COLO668 (cell line): ENCODE measurements at regions not wholly inside any gene's neighbourhood (a gene's known extent, or its start where the extent isn't known, plus 50 kb on each side); places are given as distances from the start of the nearest gene placed in this dataset.

Experiments used
- DNase-seq: peaks from one replicate; lab custom pipeline; 2025; ENCODE audit not compliant: unreplicated experiment; lab: John Stamatoyannopoulos, UW

DNA sequence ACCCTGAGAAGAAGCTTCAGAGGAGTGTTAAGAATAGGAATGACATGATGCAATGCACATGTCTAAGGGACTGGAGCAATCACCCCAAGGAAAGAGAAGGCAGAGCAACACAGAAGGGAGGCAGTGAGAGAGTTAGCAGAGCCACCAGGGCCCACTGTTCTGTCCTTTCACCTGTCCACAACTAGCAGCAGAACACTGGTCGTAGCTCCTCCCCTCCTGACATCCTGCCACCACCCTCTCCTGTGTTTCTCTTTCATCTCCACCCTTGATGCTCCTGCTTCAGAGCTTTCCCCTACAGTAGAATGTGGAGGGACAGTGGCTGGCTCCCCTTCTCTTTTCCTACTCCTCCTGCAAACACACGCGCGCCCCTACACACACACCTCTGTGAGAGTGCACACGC, 483.4 kb upstream of the KIF2A start:
- DNase-seq, result no peak

DNA sequence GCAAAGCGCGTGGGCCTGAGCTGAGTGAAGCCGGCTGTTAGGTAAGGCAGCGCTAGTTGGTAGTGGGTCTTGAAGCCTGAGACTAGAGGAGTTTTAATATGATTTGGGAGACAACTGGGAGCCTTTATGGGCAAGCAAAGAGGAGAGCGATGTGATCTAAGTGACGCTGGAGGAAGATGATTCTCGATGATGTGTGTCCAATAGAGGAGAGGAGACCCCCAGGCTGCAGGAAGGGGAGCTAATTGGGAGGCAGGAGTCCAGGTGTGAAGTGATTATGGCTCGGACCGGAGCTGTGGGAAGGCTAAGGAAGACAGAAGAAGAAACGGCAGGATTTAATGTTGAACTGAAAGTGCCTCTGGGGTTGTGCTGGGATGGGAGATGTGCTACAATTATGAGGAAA, 482.9 kb upstream of the KIF2A start:
- no peak for DNase-seq

DNA sequence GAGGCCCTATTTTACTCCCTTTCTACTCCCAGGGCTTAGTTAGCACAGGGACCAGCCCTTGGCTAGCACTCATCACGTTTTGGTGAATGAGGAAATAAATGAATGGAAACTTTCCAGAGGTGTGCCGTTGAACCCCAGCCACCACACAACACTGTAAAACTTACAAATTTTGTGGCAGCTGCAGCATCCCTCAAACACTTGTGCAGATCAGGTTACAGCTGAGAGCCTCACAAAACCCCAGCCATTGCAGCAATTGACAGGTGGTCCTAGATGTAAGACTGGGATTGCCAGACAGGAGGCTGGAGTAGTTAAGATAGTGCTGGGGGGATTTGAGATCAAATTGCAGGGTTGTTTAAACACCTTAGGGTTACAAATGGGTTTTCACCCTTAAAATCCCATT, 482.2 kb upstream of the KIF2A start:
- no peak for DNase-seq

DNA sequence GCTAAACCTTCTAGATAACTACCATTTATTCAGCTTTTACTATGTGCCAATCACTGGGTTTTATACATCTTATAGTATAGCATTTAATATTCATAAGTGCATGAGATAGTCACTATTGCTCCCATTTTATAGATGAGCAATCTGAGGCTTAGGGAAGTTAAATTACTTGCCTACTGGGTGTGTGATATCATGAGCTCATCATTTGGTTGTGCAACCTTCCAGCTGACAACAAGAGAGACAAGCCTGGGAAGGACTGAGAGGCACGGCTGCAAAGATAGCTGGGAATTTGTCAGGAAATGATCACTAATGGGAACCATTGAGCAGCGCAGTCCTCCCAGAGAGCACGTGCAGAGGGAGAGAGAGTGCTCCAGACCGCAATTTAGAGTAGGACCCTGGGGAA, 481.6 kb upstream of the KIF2A start:
- DNase-seq, result no peak

DNA sequence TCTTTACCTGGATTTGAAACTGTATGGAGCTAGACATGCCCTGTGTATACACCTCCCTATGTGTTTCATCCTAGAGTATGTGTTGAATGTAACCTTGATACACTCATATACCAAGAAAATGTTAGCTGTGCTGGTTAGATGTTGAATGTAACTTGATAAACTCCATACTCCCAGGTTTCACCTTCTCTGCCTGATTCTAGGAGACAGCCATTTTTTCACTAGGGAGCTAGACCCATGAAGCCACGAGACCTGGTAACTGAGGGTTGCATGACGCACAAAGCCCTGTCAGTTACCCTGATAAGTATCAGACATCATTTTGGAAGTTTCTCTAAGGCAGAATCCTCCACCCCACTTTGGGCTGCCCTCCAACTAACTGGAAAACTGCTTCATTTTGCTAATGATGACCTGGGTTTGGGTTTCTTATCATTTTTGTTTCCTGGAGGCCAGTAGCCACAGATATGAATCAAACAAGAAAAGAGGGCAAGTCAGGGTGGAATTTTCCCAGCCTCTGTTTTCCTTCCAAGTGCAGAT, 478.5 kb upstream of the KIF2A start:
- DNase-seq, result no peak

DNA sequence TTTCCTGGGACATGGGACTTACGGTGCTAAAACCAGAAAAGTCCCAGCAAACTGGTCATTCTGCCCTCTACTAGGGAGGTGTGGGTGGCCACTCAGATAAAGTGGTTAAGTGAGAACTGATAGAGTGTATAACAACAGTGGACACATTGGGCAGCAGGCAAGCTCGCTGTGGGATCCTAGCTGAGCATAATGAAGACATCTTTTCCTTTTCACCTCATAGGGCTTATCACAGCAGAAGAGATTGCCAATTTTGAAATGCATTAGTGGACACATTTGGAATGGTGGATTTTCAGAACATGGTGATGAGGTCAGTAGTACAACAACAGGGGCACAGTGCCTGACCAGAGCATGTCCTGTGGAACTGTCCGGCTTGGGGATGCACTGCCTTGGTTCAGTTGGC, 477.1 kb upstream of the KIF2A start:
- DNase-seq, result no peak

DNA sequence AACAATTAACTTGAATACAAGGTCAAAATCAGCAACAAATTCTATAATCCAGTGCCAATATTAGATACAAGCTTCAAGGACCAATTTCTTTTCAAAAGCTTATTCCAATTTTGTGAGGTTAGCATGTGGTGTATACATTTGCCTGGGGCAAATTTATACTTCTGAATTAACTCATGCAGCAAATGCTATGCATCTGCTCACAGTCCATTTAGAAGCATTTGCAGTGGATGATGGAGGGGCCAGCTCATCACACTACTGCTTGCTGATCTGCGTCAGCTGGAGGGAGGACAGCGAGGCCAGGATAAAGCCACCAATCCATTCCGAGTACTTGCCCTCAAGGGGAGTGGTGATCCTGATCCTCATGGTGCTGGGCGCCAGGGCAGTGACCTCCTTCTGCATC, 474.3 kb upstream of the KIF2A start:
- DNase-seq, result no peak

DNA sequence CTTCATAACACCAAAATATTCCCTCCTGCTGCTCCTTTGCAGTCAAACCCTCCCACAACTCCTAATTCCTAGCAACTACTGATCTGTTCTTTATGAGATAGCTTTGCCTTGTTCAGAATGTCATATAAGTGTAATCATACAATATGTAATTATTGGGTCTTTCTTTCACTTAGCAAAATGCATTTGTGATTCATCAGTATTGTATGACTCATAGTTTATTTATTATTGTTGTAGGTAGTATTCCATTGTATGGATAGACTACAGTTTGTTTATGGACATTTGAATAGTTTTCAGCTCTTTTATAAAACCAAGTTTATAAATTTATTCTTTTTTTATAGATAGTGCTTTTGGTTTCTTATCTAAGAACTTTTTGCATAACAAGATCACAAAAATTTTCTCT, 468.2 kb upstream of the KIF2A start:
- DNase-seq, result no peak

DNA sequence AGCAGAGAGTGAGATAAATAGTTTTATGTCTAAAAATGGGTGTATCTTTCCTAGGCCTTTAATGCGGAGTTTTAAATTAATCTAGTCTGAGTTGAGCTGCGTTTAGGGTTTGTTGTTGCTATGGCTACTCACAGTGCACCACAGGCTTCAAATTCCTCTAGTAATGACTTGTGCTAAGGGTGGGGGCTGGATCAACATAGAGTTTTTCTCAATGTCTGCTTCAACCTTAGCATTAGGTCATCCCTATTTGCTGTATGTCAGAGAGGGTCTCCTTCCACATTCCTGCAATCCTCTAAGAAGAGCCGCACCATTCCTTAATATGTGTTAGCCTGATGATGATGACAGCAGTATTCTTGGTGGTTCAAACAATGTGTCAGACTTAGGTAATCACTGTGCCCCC, 465.6 kb upstream of the KIF2A start:
- DNase-seq, result no peak

DNA sequence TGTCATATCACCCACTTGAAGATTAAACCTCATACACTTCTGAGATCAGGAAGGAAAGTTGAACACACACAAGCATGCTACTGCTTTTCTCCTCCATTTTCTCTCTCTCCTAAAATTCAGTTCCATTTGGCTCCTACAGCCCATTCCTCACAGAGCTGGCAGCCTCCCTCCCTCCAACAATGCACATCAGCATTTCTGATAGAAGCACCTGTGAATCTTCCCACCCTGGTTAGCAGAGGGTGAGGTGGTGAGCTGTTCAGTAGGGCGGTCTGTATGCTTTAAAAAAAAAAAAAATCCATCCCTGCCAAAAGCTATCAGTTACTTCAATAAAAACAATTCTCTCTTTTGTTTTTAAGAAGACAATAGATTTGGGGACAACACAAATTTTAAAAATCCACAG, 463.2 kb upstream of the KIF2A start:
- no peak for DNase-seq

DNA sequence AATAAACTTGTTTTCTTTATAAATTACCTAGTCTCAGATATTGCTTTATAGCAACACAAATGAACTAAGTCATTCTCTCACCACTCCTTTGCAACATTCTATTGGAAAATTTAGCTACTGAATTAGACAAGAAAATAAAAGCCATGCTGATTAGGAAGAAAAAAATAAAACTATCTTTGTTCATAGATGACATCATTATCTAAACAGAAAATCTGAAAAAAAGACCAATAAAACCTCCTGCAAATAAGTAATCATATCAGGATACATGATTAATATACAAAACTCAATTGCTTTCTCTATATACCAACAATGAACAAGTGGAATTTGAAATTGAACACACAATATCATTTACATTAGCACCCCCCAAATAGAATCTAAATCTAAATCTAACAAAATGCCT, 455.3 kb upstream of the KIF2A start:
- DNase-seq, result no peak

DNA sequence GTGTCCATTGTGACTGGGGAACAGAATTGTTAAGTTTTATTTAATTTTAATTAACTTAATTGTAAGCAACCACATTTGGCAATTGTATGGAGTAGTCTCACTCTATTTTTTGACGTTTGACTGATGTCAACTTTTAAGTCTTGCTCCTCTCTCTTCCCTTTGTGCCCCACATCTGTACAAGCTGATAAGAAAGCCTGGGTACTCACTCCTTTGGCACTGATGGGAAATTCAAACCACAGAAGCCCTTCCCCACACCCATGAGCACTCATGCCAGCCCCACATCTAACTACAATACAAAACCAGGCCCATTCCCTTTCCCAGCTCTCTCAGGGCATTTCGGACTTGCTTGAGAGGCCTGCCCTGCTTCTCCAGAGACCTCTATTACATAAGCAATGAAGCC, 451.5 kb upstream of the KIF2A start:
- no peak for DNase-seq

DNA sequence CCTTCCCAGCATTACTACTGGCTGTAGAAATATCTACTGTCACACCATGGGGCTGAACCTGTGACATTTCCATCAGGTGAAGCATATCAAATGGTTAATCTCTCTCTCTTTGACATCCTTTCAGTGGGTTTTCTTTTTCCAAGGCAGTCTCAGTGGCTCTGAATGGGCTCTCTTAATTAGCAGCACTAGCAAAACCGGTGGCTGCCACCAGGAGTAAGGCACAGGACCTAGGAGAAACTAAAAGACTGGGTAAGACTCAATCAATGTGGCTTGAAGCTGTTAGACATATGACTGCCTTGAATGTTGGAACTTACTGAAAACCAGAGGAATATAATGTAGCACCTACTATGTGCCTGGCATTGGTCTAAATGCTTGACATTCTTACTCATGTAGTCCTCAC, 445.0 kb upstream of the KIF2A start:
- DNase-seq, result no peak

DNA sequence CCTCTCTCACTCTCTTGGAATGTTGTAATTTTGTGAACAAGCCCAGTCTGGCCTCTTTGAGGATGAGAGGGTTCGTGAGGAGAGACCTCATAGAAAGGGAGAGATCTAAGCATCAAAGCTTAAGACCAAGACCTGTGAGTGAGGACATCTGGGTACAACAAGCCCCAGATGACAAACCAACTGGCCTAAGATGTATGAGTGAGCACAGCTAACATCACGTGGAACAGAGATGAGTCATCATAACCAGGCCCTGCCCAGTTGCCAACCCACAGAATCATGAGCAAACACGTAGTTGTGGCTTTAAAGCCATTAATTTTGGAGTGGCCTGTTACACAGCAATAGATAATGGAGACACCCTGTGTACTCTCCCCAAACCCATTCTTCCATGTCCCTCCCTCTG, 439.1 kb upstream of the KIF2A start:
- DNase-seq, result peak; percentile 0

DNA sequence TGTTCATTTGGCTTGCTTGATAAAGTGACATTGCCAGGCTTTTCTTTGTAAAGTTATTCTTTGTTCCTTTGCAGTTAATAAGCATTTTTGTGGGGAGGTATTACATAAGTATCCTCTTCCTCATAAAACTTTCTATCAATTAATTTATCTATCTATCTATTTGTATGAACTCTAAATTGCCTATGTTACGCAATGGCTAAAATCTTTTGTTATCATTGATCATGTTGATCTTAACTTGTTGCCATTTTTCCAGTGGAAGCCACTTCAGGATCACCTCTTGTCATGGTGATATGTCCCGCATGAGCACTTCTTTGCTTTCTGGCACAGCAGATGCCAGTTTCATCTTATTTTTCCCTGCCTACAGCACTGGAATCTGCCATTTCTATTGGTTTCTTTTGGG, 436.7 kb upstream of the KIF2A start:
- DNase-seq, result no peak

DNA sequence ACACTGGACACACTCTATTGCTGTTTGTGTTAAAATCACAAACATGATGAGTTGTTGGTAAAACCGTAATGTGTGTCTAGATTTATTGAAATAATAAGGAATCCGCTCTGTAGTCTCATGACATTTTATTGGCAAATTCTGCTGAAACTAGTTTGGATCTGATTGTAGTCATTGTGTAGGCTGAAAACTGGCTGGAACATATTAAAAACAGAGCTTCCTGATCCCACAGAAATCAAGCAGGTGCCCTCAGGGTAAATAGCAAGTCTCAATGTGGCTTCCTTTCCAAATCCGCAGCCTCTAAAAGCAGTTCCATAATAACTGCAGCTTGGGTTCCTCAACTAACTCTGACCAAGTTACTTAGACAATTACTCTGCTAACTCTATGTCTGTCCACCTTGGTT, 427.5 kb upstream of the KIF2A start:
- DNase-seq, result no peak

DNA sequence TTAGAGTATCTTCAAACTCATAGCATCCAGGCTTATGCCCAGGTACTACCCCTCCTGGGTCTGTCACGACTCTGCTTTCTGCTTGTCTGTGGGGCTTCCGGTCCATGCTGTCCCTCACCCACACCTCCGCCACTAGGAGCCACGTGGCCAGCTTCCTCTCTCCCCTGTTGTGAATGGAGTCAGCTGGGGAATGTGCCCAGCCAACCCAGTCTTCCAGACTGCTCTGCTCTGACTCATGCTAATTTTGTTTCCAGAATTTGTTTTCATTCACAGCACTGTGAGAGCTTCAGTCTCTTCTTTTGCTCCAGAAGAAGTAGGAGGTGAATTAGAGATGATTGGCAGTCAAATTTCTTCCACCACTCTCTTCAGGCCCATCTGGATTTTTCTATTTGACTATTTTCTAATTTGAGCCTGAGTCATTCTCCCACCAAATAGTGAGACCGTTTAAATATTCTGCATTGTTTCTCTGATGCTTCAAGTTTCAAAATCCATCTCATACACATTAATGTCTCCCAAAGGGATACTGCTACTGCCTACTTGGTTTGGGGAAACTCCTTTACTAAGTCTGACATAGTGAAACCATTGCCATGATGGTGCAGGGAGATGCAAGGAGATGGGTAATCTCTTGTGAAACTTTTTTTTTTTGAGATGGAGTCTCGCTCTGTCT, 424.1 kb upstream of the KIF2A start:
- no peak for DNase-seq

DNA sequence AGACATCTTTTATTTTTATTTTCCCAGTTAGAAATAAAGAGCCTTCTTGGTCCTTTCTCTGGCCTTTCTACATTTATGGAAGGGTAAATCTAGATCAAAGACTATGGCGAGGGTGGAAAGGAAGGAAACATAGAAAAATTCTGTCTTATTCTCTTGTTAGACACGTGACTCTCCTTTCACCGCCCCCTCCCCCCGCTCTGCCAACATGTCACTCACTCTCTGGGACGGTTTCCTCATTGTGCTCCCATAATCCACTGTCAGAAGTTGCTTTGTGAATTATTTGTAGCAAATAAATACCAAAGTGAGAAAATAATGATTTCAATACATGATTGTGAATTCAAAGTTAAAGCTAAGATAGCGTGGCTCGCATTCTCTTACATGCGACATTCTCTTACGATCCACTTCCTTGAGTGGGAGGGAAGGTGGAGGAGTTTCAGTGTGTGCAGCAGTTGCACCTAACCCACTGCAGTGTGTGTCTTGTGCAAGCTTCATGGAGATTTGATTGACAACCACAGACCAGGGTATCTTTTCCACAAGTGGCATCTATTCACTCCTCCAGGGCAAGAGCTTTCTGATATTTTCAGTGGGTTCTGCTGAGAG, 423.0 kb upstream of the KIF2A start:
- DNase-seq, result no peak

DNA sequence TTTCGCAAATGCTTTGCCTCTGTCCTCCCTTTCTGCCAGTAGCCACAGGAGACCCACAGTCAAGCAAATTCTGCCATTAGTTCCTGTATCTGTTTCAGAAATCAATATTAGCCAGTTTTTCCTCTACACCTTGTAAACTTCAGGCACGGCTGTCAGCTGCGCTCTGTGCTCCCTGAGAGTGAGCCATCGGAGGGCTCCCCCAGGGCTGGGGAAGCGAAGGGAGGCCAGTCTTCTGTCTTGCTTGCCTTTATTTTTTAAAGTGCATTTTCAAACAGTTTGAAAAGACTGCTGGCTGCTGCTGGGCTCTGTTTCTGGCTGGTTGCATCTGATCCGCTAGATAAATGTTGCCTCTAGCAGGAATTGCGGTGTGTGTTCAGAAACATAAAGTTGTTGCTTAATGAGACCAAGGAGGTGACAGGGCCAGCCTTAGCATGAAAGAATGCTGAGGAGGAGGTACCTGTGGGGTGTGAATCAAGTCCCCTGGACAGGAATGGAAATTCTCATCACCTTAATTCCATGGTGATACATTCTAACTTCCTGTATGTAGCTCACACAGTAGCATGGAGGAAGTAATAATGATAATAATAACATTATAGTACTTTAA, 421.7 kb upstream of the KIF2A start:
- no peak for DNase-seq

DNA sequence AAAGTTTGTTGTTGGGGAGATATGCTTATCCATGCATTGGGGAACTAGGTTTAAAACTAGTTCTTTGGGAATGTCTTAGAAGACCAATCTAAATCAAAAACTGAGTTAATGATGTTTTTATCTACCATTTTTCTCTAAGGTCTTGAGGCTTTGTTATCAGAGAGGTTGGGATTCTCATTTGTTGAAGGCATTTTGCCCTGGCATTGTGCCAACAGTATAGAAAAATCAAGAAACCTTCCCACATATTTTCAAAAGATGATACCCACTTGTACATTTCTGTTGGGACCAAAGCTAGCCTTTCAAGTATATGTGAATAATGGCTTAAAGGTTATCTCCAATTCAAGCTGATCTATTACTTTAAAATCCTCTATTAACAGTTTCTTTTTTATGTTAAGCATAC, 419.8 kb upstream of the KIF2A start:
- DNase-seq, result no peak

DNA sequence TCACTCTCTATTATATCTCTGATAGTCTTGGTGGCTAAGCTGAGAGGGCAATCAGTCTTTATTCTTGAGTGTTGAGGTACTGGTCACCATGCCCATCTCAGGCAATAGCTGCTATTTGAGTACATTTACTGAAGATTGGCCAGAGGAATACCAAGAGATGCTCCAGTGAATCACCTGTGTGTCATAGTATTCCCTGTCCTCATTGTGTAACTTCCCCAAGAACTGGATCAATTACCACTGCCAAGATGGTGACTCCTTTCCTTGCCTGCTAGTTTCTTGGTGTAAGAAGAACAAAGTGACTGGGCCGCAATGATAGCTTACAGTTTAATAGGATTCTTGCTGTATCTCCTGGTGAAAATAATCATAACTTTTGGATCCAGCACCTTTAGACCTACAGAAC, 418.7 kb upstream of the KIF2A start:
- DNase-seq, result no peak

DNA sequence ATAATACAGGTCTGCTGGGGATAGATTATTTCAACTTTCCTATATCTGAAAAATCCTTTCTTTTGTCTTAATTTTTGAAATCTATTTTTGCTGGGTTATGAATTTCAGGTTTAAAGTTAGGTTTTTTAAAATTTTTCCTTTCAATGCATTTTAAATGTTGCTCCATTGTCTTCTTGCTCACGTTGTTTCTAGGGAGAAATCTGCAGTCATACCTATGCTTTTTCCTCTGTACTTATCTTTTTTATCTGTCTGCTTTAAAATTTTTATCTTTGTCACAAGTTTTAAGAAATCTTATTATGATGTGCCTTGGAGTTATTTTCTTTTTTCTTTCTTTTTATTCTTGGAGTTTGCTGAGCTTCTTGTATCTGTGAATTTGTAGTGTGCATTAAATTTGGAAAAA, 412.0 kb upstream of the KIF2A start:
- DNase-seq, result no peak

DNA sequence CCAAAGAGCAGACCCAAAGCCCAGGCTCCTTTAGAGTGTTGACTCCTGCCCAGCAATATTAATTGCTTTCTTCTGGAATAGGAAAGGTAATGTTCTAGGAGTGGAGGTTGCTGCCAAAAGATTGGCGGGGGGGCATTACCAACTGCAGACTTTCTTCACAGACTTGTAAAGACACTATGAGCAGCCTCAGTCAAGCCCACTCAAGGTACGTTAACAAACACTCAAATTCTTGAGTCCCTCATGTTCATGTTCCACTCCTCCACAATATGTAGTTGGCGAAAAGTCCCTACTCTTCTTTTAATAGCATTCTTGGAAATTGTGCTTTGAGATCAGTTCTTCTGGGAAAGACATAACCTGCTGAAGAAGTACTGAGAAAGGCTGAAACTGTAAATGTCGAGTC, 409.2 kb upstream of the KIF2A start:
- DNase-seq, result no peak
